ENCODE measurements at regions not wholly inside any gene's neighbourhood (a gene's known extent, or its start where the extent isn't known, plus 50 kb on each side); places are given as distances from the start of the nearest gene placed in this dataset.
"Not testable (repeated sequence)": the region's sequence is repeated elsewhere in the genome, so short reads cannot be mapped to it uniquely, and the experiment has no call there.

GRCh38 chr5:145652700-145653099 is 182.4 kb downstream of the PRELID2 start:
- ATAC-seq; H3K36me3 ChIP-seq (ENCODE audit: control insufficient read depth, insufficient read depth, low read length); CTCF ChIA-PET (ENCODE audit: low intra/inter-chr PET ratio); H3K27ac ChIP-seq (ENCODE audit: extremely low read depth, low read depth, low read length); H3K79me2 ChIP-seq (ENCODE audit: control insufficient read depth, insufficient read depth, low read length); BruUV-seq (replicated peaks); POLR2A ChIA-PET; H3K4me1 ChIP-seq (replicated peaks in 1 of 2; ENCODE audit: control insufficient read depth in 2 of 2, insufficient read depth in 2 of 2, low read length in 2 of 2); intact Hi-C loops (cut with micrococcal nuclease); H3K9me1 ChIP-seq (ENCODE audit: control insufficient read depth, insufficient read depth, low read length); H3K9me3 ChIP-seq (replicated peaks; ENCODE audit: control insufficient read depth, insufficient read depth, low read depth, low read length); DNase-seq (ENCODE audit: extremely low read depth in 1 of 4, low spot score in 3 of 4); H3K27me3 ChIP-seq (ENCODE audit: control insufficient read depth in 2 of 2, insufficient read depth in 2 of 2, low read length in 2 of 2); H4K20me1 ChIP-seq (replicated peaks; ENCODE audit: control insufficient read depth, insufficient read depth, low read length); FAIRE-seq; H3K4me2 ChIP-seq (ENCODE audit: insufficient read depth, low read length); H2AFZ ChIP-seq (ENCODE audit: low read depth, low read length); H3K4me3 ChIP-seq; in situ Hi-C loops (cut with MboI); H3K9ac ChIP-seq (ENCODE audit: insufficient read depth in 1 of 2, low read depth in 2 of 2, low read length in 2 of 2): not testable (repeated sequence)
- peak; percentile 92 for TF ChIP-seq ZNF507 (tag; conservative IDR thresholded peaks at IDR 0.05)
- TF ChIP-seq ZNF354B (CRISPR knock-in tag; IDR thresholded peaks at IDR 0.05), result peak; percentile 65; the same call in 1 of the 2 replicates
- WGBS (ENCODE audit: insufficient coverage, low coverage, missing lambda C conversion rate), result 2% methylated on average over 3 of the region's 3 CpGs

DNA sequence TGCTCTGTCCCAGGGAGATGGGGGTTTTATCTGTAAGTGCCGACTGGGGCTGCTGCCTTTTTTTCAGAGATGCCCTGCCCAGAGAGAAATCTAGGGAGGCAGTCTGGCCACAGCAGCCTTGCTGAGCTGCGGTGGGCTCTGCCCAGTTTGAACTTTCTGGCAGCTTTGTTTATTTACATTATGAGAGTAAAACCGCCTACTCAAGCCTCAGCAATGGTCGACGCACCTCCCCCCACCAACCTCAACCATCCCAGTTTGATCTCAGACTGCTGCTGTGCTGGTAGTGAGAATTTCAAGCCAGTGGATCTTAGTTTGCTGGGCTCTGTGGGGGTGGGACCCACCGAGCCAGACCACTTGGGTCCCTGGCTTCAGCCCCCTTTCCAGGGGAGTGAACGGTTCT is 188.0 kb downstream of the PRELID2 start:
- in situ Hi-C loops (cut with MboI), result not testable (repeated sequence)

More for the DNA sequence above, 188.0 kb downstream of the PRELID2 start:
- H3K9ac ChIP-seq (ENCODE audit: insufficient read depth in 1 of 2, low read depth in 2 of 2, low read length in 2 of 2); FAIRE-seq; CTCF ChIA-PET (ENCODE audit: low intra/inter-chr PET ratio); intact Hi-C loops (cut with micrococcal nuclease); H3K9me3 ChIP-seq (replicated peaks; ENCODE audit: control insufficient read depth, insufficient read depth, low read depth, low read length); H2AFZ ChIP-seq (ENCODE audit: low read depth, low read length); H3K9me1 ChIP-seq (ENCODE audit: control insufficient read depth, insufficient read depth, low read length); H3K4me2 ChIP-seq (ENCODE audit: insufficient read depth, low read length); H3K4me1 ChIP-seq (replicated peaks in 1 of 2; ENCODE audit: control insufficient read depth in 2 of 2, insufficient read depth in 2 of 2, low read length in 2 of 2); BruUV-seq (replicated peaks); DNase-seq (ENCODE audit: extremely low read depth in 1 of 4, low spot score in 3 of 4); H3K4me3 ChIP-seq; H3K27me3 ChIP-seq (ENCODE audit: control insufficient read depth in 2 of 2, insufficient read depth in 2 of 2, low read length in 2 of 2); H3K27ac ChIP-seq (ENCODE audit: extremely low read depth, low read depth, low read length); H3K79me2 ChIP-seq (ENCODE audit: control insufficient read depth, insufficient read depth, low read length); POLR2A ChIA-PET; H4K20me1 ChIP-seq (replicated peaks; ENCODE audit: control insufficient read depth, insufficient read depth, low read length); H3K36me3 ChIP-seq (ENCODE audit: control insufficient read depth, insufficient read depth, low read length); ATAC-seq: not testable (repeated sequence)
- 39% methylated on average over 7 of the region's 7 CpGs for WGBS (ENCODE audit: insufficient coverage, low coverage, missing lambda C conversion rate)

Measured in K562 (cell line).